Inflammatory macrophage (primary cell): ENCODE measurements at regions not wholly inside any gene's neighbourhood (a gene's known extent, or its start where the extent isn't known, plus 50 kb on each side); places are given as distances from the start of the nearest gene placed in this dataset.
"Not testable (repeated sequence)": the region's sequence is repeated elsewhere in the genome, so short reads cannot be mapped to it uniquely, and the experiment has no call there.

Experiments
- DNase-seq, 2 donors: peaks; one replicate each; pipeline ENCODE4 v3.0.0-alpha.2; 2020 to 2022

- DNase-seq = no peak
Observed at GRCh38 chr5:109992264-109992915, 302.7 kb downstream of the MAN2A1 start.

GRCh38 chr5:109994135-109994534 lies 304.4 kb downstream of the MAN2A1 start:
- no peak for DNase-seq

GRCh38 chr5:109996246-109996645 lies 306.5 kb downstream of the MAN2A1 start:
- no peak for DNase-seq

DNA sequence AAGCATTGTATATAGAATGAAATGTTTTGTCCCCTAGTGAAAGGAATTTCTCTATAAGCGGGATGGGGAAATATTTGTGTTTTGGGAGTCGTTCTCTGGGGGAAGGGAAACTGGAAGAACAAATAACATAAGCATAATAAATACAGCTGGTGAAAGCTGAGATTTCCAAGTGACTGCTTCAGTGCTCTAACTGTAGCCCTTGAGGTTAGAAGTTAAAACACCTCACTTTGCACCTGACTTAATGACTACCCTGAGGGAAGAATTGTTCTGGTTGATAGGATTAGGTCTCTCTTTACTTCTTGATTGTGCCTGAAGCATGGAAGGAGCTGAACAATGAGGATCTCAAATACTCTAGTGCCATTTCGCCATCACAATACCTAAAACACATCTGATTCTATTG lies 307.4 kb downstream of the MAN2A1 start:
- DNase-seq = no peak

GRCh38 chr5:109998208-109998607 lies 308.5 kb downstream of the MAN2A1 start:
- DNase-seq = no peak

- DNase-seq = no peak
Observed at GRCh38 chr5:109998726-109999125, 309.0 kb downstream of the MAN2A1 start.

GRCh38 chr5:110001648-110002047 lies 311.9 kb downstream of the MAN2A1 start:
- DNase-seq = no peak

- no peak for DNase-seq
Observed at GRCh38 chr5:110002652-110003051, 312.9 kb downstream of the MAN2A1 start.

DNA sequence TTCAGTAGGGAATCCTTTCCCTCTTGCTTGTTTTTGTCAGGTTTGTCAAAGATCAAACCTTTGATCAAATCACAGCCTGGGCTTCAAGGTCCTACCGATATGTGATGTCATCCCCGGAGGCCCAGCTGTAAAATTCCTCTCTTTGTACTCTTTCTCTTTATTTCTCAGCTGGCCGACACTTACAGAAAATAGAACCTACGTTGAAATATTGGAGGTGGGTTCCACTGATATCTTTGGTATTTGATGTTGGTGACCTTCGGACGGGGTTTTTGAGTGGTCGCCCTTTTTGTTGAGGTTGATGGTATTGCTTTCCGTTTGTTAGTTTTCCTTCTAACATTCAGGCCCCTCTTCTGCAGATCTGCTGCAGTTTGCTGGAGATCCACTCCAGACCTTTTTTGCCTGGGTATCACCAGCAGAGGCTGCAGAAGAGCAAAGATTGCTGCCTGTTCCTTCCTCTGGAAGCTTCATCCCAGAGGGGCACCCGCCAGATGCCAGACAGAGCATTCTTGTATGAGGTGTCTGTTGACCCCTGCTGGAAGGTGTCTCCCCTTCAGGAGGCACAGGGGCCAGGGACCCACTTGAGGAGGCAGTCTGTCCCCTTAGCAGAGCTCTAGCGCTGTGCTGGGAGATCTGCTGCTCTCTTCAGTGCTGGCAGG lies 316.3 kb downstream of the MAN2A1 start:
- DNase-seq = not testable (repeated sequence)

- no peak for DNase-seq
Observed at GRCh38 chr5:110007101-110007500, 317.4 kb downstream of the MAN2A1 start.

GRCh38 chr5:110008131-110008530 lies 318.4 kb downstream of the MAN2A1 start:
- DNase-seq = no peak

GRCh38 chr5:110012145-110012544 lies 322.4 kb downstream of the MAN2A1 start:
- no peak for DNase-seq

DNA sequence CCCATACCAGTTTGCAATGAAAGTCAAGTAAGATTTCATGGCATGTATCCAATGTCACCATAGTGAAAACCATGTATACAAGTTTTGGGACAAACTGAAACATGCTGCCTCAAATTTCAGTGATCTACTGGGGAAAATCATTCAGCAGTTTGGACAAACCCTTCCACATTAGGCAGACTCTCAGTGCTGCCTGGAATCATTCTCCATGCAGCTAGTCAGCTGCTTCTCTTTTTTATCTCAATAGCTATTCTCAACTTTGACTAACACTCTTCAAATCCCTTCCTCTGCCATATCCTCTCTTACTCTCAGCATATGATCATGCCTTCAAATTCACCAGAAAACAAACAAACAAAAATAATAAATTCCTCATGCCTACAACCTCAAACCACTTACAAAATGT lies 323.3 kb downstream of the MAN2A1 start:
- DNase-seq = no peak

DNA sequence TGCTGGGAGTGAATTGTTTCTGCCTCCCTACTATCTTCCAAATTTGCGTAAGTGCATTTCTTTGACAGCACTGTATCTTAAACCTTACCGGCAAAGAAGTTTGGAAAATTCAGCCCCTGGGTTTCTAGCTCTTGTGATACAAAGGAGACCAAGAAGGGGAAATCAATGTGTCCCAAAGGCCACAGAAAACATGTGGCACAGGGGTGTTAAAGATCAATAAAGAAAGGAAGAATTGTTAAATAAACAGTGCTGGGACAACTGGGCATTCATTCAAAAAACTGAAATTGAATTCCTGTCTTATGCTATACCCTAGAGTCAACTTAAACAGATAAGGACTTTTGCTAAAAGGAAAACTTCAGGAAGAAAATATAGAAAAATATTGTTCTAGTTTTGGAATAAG lies 328.1 kb downstream of the MAN2A1 start:
- DNase-seq = no peak

DNA sequence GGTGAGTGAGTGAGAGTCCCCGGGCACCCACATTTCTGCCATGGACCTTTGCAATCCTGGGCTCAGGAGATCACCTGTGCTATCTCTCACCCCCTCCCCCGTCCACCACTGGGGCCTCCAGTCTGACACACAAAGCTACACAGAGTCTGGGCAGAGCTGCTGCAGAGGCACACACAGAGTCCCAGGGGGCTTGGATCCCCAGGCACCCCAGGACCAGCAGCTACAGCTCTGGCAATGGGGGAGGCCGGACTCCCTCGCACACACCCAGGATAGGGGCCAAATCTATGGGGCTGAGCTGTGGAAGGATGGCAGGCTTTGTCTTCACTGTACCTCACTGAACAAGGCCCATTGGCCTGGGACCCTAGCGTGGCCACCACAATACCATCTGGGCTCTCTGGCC lies 328.8 kb downstream of the MAN2A1 start:
- no peak for DNase-seq

DNA sequence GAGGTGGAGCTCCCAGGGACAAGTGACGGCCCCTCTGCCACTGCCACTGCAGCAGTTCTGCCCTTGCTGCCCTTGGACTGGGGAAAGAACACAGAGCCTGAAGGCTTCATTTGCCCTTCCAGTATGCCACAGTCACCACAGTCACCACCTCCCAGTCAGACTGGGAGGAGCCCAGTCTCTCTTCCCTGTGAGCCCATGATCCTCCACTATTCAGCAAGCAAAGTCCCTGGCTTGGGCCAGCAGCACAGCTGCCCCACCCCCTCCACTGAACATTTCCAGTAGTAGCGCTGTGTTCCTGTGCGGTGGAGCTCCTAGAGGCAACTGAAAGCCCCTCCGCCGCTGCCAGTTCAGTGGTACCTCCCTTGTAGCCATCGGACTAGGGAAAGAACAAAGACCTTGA lies 329.4 kb downstream of the MAN2A1 start:
- DNase-seq = no peak

GRCh38 chr5:110019780-110020179 lies 330.1 kb downstream of the MAN2A1 start:
- no peak for DNase-seq

GRCh38 chr5:110021251-110021650 lies 331.5 kb downstream of the MAN2A1 start:
- no peak for DNase-seq

DNA sequence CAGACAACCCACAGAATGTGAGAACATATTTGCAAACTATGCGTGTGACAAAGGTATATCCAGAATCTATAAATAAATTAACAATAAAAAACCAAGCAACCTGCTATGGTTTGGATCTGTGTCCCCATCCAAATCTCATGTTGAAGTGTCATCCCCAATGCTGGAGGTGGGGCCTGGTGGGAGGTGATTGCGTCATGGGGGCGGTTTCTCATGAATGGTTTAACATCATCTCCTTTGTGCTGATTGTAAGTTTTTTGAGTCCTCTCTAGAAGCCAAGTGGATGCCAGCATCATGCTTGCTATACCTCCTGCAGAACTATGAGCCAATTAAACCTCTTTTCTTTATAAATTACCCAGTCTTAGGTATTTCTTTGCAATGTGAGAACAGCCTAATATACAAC lies 335.4 kb downstream of the MAN2A1 start:
- DNase-seq = no peak

DNA sequence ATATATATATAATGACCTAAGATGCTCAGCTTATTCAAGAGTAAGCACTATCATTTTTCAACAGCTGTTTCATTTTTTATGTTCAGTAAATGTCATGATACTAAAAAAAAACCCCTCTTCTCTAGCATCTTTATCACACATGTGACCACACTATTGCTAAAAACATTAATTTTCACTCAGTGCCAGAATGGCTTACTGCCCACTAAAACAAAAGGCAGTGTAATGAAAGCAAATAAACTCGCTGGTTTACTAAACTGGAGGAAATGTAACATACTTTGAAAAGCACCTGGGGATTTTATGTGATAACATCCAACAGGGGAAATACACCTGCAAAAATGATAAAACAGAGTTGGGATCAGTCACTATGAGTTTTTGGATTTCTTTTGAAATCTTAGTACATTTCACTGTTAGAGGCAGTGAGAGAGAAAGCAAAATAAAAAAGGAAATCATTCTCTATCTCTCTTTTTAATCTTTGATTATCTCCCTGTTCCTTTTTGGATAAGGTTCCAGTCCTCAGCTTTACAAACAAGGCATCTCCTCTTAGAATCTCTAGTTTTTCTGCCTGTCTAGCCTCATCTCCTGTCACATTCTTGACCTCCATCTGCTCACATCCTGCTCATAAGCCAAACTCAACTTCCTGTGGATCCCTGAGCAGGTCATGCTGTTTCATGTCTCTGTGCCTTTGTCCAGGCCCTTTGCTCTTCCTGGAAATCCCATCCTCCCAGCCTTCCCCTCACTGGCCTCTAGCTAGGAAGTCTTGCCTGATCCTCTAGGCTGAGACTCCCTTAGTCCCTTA lies 338.0 kb downstream of the MAN2A1 start:
- DNase-seq = no peak

DNA sequence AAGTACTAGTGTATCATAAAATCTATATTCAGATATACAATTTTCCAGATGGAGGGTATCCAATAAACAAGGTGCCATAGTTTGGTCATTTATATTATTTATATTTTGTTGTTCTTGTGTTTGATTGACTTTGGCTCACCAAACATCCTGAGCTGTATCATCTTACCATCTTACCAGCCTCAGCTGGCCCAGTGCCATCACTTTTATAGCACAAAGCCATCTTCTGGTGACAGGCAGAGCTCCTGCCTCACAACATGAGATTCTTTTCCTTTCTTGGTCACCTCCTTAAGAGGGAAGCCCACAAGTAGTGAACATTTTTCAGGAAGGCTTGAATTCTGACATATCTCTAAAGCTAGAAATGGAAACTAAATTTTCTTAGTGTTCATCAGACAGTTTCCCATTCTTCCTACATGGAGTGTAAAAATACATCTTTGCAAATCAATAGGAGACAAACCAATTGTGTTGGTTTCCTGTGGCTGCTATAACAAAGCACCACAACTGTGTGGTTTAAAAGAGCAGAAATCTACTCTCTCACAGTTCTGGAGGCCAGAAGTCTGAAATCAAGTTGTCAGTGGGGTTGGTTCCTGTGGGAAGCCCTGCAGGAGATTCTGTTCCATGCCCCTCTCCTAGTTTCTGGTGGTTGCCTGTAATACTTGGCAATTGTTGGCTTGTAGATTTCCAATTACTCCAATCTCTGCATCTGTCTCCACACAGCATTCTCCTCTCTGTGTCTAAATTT lies 341.8 kb downstream of the MAN2A1 start:
- DNase-seq = no peak

GRCh38 chr5:110032376-110032775 lies 342.6 kb downstream of the MAN2A1 start:
- DNase-seq = no peak

- no peak for DNase-seq
Observed at GRCh38 chr5:110034056-110034600, 344.4 kb downstream of the MAN2A1 start.
